Fibroblast of the aortic adventitia (primary cell): ENCODE measurements at regions not wholly inside any gene's neighbourhood (a gene's known extent, or its start where the extent isn't known, plus 50 kb on each side); places are given as distances from the start of the nearest gene placed in this dataset.

ENCODE experiments used
- DNase-seq: peaks from one replicate; pipeline ENCODE4 v3.0.0-alpha.2; 2010; ENCODE audit warnings: low read depth
- H3K4me3 ChIP-seq: 2 replicates; pipeline ENCODE4 v1.5.1; 2011; ENCODE audit warnings: low read depth, mild to moderate bottlenecking, control low read depth, low read length, moderate library complexity
- TF ChIP-seq, protein P1 (sequence below): IDR thresholded peaks from 2 replicates; pipeline ENCODE4 v1.5.1; 2011; ENCODE audit warnings: mild to moderate bottlenecking, low read length, control low read depth, inconsistent platforms; ENCODE audit not compliant: insufficient read depth

- H3K4me3 ChIP-seq: no peak overlapping the region
- DNase-seq: no peak
- TF ChIP-seq, protein P1, sequence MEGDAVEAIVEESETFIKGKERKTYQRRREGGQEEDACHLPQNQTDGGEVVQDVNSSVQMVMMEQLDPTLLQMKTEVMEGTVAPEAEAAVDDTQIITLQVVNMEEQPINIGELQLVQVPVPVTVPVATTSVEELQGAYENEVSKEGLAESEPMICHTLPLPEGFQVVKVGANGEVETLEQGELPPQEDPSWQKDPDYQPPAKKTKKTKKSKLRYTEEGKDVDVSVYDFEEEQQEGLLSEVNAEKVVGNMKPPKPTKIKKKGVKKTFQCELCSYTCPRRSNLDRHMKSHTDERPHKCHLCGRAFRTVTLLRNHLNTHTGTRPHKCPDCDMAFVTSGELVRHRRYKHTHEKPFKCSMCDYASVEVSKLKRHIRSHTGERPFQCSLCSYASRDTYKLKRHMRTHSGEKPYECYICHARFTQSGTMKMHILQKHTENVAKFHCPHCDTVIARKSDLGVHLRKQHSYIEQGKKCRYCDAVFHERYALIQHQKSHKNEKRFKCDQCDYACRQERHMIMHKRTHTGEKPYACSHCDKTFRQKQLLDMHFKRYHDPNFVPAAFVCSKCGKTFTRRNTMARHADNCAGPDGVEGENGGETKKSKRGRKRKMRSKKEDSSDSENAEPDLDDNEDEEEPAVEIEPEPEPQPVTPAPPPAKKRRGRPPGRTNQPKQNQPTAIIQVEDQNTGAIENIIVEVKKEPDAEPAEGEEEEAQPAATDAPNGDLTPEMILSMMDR: no peak
Measured at GRCh38 chr2:241947004-241947350, 77.4 kb downstream of the RTP5 start.

DNA sequence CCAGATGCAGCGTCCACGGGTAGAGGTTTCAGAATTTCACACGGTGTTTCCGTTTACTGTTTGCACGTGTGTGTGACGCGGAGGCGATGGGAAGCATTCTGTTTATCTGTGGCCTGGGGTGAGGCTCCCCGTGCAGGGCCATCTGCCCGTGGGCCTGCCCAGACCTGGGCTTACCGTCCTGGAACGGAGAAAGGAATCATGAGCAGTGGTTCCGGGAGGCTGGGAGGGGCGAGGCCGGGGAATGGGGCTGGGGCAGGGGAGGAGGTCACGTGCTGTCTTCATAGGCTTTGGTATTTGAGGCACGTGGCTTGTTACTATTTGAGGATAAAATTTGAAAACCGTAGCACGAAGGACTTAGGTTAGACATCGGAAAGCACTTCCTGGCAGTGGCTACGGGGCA, 77.9 kb downstream of the RTP5 start:
- TF ChIP-seq, protein P1: no peak
- no peak overlapping the region for H3K4me3 ChIP-seq
- DNase-seq: no peak

DNA sequence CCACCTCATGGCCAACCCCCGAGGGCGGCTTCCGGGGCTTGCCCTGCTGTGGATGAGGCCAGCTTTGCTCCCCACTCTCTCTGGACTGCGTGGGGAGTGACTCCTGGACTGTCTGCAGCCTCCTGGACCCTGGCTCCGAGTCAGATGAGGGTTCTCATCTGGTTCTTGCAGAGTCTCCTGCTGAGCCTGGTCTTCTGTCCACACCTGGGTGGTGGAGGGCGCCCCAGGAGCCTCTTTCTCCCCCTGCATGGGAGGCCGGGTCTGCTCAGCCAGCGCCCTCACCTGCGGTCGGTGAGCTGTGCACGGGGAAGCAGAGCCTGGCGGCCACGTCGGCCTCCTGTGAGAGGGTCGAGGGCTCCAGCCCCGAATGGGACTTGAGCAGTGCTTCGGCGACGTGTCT, 78.3 kb downstream of the RTP5 start:
- H3K4me3 ChIP-seq: no peak overlapping the region
- TF ChIP-seq, protein P1: no peak
- no peak for DNase-seq

DNA sequence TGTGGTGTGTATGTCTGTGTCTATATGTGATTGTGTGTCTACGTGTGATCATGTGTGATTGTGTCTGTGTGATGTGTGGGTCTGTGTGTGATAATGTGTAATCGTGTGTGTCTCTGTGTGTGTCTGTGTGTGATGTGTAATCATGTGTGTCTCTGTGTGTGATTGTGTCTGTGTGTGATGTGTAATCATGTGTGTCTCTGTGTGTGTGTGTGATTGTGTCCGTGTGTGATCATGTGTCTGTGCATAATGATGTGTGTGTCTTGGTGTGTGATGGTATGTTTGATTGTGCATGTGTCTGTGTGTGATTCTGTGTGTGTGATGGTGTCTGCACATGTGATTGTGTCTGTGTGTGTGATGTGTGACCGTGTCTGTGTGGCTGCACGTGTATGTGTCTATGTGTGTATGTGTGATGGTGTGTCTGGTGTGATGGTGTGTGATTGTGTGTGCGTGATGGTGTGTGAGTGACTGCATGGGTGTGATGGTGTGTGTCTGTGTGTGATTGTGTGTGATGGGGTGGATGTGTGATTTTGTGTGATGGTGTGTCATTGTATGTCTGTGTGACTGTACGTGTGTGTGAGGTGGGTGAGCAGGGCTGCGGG, 78.9 kb downstream of the RTP5 start:
- TF ChIP-seq, protein P1: no peak
- no peak for DNase-seq
- no peak overlapping the region for H3K4me3 ChIP-seq

GRCh38 chr2:241948901-241949735, 79.6 kb downstream of the RTP5 start:
- no peak for DNase-seq
- TF ChIP-seq, protein P1: no peak
- no peak overlapping the region for H3K4me3 ChIP-seq

DNA sequence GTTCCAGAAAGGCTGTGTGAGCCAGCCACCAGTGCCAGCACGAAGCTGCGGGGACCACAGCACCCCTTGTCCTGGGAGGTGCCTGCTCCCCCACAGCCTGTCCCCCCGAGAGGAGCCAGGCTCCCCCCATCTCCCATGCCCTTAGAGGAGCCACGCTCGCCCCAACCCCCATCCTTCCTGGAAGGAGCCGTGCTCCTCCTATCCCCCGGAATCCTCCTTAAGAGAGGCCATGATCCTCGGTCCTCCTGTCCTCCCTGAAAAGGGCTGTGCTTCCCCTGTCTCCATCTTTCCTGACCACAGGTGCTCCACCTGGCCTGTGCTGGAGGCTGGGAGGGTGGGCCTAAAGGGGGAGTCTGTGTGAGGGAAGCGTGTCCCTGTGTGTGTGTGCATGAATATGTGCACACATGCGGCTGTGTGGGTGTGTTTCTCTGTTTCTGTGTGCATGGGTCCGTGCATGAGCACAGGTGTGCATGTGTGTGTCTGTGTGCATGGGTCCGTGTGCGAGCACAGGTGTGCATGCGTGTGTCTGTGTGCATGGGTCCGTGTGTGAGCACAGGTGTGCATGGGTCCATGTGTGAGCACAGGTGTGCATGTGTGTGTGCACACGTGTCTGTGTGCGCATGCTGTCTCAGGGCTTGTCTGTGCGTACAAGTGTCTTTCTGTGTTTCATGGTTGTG, 80.3 kb downstream of the RTP5 start:
- TF ChIP-seq, protein P1: no peak
- no peak overlapping the region for H3K4me3 ChIP-seq
- no peak for DNase-seq
